K562 (cell line): ENCODE measurements at regions not wholly inside any gene's neighbourhood (a gene's known extent, or its start where the extent isn't known, plus 50 kb on each side); places are given as distances from the start of the nearest gene placed in this dataset.

Experiments
- ATAC-seq: fragments of 200-7000 bp; cut with Tn5 transposase; 3 replicates; pipeline ENCODE4 v1.9.1; 2020; ENCODE audit warnings: moderate library complexity
- BruUV-seq: library from RNA; stranded (reverse); fragments of 400-500 nt; replicated peaks from 2 replicates; lab custom pipeline; 2021; lab: Mats Ljungman, UMichigan
- CTCF ChIA-PET: fragments of 300-600 bp; formaldehyde crosslinking; extraction: SDS; loops from one replicate; lab custom pipeline; 2021; ENCODE audit warnings: low intra/inter-chr PET ratio; lab: Yijun Ruan, JAX
- POLR2A ChIA-PET: fragments of 300-600, 350-650 bp; sonication (Branson Sonifier 250); formaldehyde crosslinking; extraction: SDS; loops from one replicate; lab custom pipeline; 2021; ENCODE audit warnings: antibody characterized with exemption, inconsistent platforms; lab: Yijun Ruan, JAX
- DNase-seq, 4 experiments: peaks; one replicate each; pipeline versions ENCODE4 v3.0.0 to v3.0.0-alpha.2; 2011 to 2018; ENCODE audit warnings: low spot score in 3 of 4, mixed read lengths in 3 of 4; ENCODE audit errors: extremely low read depth in 1 of 4
- FAIRE-seq: peaks from 2 replicates; lab custom pipeline; 2011; peaks lifted over from hg19 to GRCh38; lab: Jason Lieb, UNC
- H2AFZ ChIP-seq: 2 replicates; pipeline ENCODE4 v1.6.0; 2011; ENCODE audit warnings: low read depth, low read length, control low read depth, inconsistent platforms
- H3K27ac ChIP-seq: fragments of 200-600 bp; 3 replicates; pipeline ENCODE4 v1.8.0; 2011; ENCODE audit warnings: low read depth, mild to moderate bottlenecking, control low read depth, inconsistent platforms, low read length, moderate library complexity, mixed read lengths; ENCODE audit errors: extremely low read depth
- H3K27me3 ChIP-seq, 2 experiments: fragments of 300-600 bp in 1 of 2; 2 replicates in 1 of 2; 3 replicates in 1 of 2; pipeline versions ENCODE4 v1.6.0 to v1.8.0; 2011; ENCODE audit warnings: inconsistent platforms in 2 of 2, low read length in 2 of 2, mild to moderate bottlenecking in 1 of 2, mixed read lengths in 1 of 2, moderate library complexity in 1 of 2; ENCODE audit not compliant: control insufficient read depth in 2 of 2, insufficient read depth in 2 of 2
- H3K36me3 ChIP-seq: fragments of 300-600 bp; 3 replicates; pipeline ENCODE4 v1.8.0; 2011; ENCODE audit warnings: mild to moderate bottlenecking, low read length, inconsistent platforms; ENCODE audit not compliant: control insufficient read depth, insufficient read depth
- H3K4me1 ChIP-seq, 2 experiments: fragments of 200-600 bp in 1 of 2; replicated peaks in 1 of 2; 2 replicates in 1 of 2; 3 replicates in 1 of 2; pipeline versions ENCODE4 v1.5.1 to v1.8.0; 2011; ENCODE audit warnings: inconsistent platforms in 2 of 2, low read length in 2 of 2, mild to moderate bottlenecking in 1 of 2, mixed read lengths in 1 of 2, moderate library complexity in 1 of 2; ENCODE audit not compliant: control insufficient read depth in 2 of 2, insufficient read depth in 2 of 2
- H3K4me2 ChIP-seq: 2 replicates; pipeline ENCODE4 v1.6.1; 2011; ENCODE audit warnings: low read length, control low read depth, inconsistent platforms, mixed read lengths; ENCODE audit not compliant: insufficient read depth
- H3K4me3 ChIP-seq: fragments of 200-600 bp; sonication (generic), shearing (Covaris generic); 2 replicates; pipeline ENCODE4 v1.5.1; 2016; ENCODE audit warnings: control low read depth, inconsistent platforms
- H3K79me2 ChIP-seq: fragments of 200-600 bp; 3 replicates; pipeline ENCODE4 v1.8.0; 2011; ENCODE audit warnings: low read length, inconsistent platforms; ENCODE audit not compliant: control insufficient read depth, insufficient read depth
- H3K9ac ChIP-seq, 2 experiments: 2 replicates each; pipeline versions ENCODE4 v1.6.0 to v1.6.1; 2011; ENCODE audit warnings: low read depth in 2 of 2, low read length in 2 of 2, control low read depth in 1 of 2, inconsistent platforms in 1 of 2, mild to moderate bottlenecking in 1 of 2, mixed read lengths in 1 of 2; ENCODE audit not compliant: insufficient read depth in 1 of 2
- H3K9me1 ChIP-seq: one replicate; pipeline ENCODE4 v1.6.0; 2011; ENCODE audit warnings: inconsistent platforms, mild to moderate bottlenecking, low read length, moderate library complexity; ENCODE audit not compliant: control insufficient read depth, insufficient read depth
- H3K9me3 ChIP-seq: replicated peaks from 2 replicates; pipeline ENCODE4 v1.5.1; 2011; ENCODE audit warnings: low read depth, low read length, inconsistent platforms; ENCODE audit not compliant: control insufficient read depth, insufficient read depth
- H4K20me1 ChIP-seq: replicated peaks from 2 replicates; pipeline ENCODE4 v1.6.1; 2011; ENCODE audit warnings: low read length, inconsistent platforms, mixed read lengths; ENCODE audit not compliant: control insufficient read depth, insufficient read depth
- CBX8 ChIP-seq: fragments of 200-600 bp; sonication (generic); IDR thresholded peaks from 2 replicates; pipeline ENCODE4 v1.6.1; 2012; ENCODE audit warnings: borderline replicate concordance, mixed run types, low read depth, mild to moderate bottlenecking, moderate library complexity, mixed read lengths, low read length, control low read depth, inconsistent platforms; ENCODE audit not compliant: poor library complexity, severe bottlenecking; ENCODE audit errors: extremely low read depth
- HDAC3 ChIP-seq: fragments of 450-650 bp; IDR thresholded peaks from 2 replicates; pipeline ENCODE4 v1.6.1; 2018; ENCODE audit warnings: borderline replicate concordance, mild to moderate bottlenecking, moderate library complexity; ENCODE audit not compliant: partially characterized antibody
- NR2C1 ChIP-seq, 2 experiments: fragments of 450-650 bp; IDR thresholded peaks; 2 replicates each; pipeline ENCODE4 v1.6.1; 2017; ENCODE audit warnings: mild to moderate bottlenecking in 2 of 2, antibody characterized with exemption in 1 of 2, inconsistent platforms in 1 of 2, missing compliant biosample characterization in 1 of 2, missing genetic modification characterization in 1 of 2
- PML ChIP-seq: IDR thresholded peaks from 2 replicates; pipeline ENCODE4 v1.6.1; 2012; ENCODE audit warnings: low read length, inconsistent platforms
- SRSF9 ChIP-seq: fragments of 200-400 bp; formaldehyde crosslinking; IDR thresholded peaks from 2 replicates; pipeline ENCODE4 v1.6.1; 2017; ENCODE audit warnings: low read depth, low read length, borderline replicate concordance
- ZFPM2 ChIP-seq: fragments of 250-450 bp; sonication (Bioruptor Pico); IDR thresholded peaks from 2 replicates; pipeline ENCODE4 v1.5.1; 2022; ENCODE audit warnings: mild to moderate bottlenecking
- ZNF146 ChIP-seq: IDR thresholded peaks from one replicate; pipeline ENCODE4 v1.6.1; 2018; ENCODE audit warnings: missing compliant biosample characterization; ENCODE audit not compliant: unreplicated experiment
- ZNF445 ChIP-seq: fragments of 250-450 bp; sonication (Bioruptor Pico); IDR thresholded peaks from 2 replicates; pipeline ENCODE4 v1.4.0; 2020; ENCODE audit warnings: low read depth, mild to moderate bottlenecking, moderate library complexity
- ZNF695 ChIP-seq: fragments of 450-650 bp; formaldehyde crosslinking; IDR thresholded peaks from 2 replicates; pipeline ENCODE4 v1.4.0; 2020; ENCODE audit warnings: mild to moderate bottlenecking, moderate library complexity
- WGBS: fragments of 100-300 bp; shearing (Covaris generic); methylation state at CpG from one replicate; pipeline ENCODE4 v1.1.6; 2016; ENCODE audit warnings: low coverage, mixed read lengths; ENCODE audit not compliant: insufficient coverage; ENCODE audit errors: missing lambda C conversion rate; 5-methylcytosine and 5-hydroxymethylcytosine counted together
- in situ Hi-C: fragments of 300-500 bp; cut with MboI; formaldehyde crosslinking; loops from 4 replicates; pipeline ENCODE4 v1.15.0; 2018; ENCODE audit warnings: inconsistent platforms, mixed read lengths
- intact Hi-C: fragments of 100-400 bp; cut with micrococcal nuclease; formaldehyde crosslinking; loops from 2 replicates; pipeline ENCODE4 v1.14.2; 2022
- TF ChIP-seq, protein P1 (sequence below): fragments of 250-450 bp; sonication (Bioruptor Pico); IDR thresholded peaks from 2 replicates; pipeline ENCODE4 v1.6.1; 2021; ENCODE audit warnings: mild to moderate bottlenecking
- TF ChIP-seq, protein P2 (sequence below): sonication (generic); formaldehyde crosslinking; IDR thresholded peaks from 2 replicates; pipeline ENCODE4 v1.8.1; 2023; ENCODE audit warnings: mild to moderate bottlenecking, missing genetic modification reagents
- TF ChIP-seq, protein P3 (sequence below): fragments of 250-450 bp; sonication (Bioruptor Pico); IDR thresholded peaks from 2 replicates; pipeline ENCODE4 v1.8.0; 2022; ENCODE audit warnings: inconsistent platforms

DNA sequence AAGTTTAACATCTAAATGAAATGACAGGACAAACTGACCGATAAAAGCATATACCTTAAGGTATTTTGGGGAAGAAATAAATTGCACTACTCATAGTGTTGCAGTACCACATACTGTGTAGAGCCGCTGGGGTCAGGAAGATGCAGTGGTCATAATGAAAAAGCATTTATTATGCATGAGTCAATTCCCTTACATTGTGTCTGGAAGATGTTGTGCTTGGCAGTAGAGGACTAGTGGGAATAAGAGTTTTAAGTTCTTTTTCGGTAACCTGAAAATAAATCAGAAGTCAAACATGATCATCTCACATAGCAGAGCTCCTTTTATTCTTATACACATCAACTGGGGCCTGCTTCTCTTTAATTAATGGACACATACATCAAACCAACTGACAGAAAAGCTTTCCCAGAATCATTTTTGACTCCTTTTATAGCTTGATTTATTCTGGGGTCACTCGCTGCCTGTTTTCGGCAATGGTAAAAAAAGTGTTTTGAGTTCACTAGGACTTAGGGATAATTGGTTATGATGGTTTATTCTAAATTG, 262.5 kb upstream of the CHD1 start:
- no peaks in the 10 kb centered on the region for H3K9me3 ChIP-seq
- in situ Hi-C loops, result no loop called here
- H3K9me1 ChIP-seq, result no peaks in the 10 kb centered on the region
- no peak for TF ChIP-seq ZNF695 (CRISPR knock-in tag)
- no peak for TF ChIP-seq NR2C1 (IDR thresholded peaks at IDR 0.05)
- TF ChIP-seq NR2C1 (tag; IDR thresholded peaks at IDR 0.05), result no peak
- TF ChIP-seq, protein P1, sequence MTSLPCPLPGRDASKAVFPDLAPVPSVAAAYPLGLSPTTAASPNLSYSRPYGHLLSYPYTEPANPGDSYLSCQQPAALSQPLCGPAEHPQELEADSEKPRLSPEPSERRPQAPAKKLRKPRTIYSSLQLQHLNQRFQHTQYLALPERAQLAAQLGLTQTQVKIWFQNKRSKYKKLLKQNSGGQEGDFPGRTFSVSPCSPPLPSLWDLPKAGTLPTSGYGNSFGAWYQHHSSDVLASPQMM, result no peak
- TF ChIP-seq ZNF445, result no peak
- TF ChIP-seq, all 486 proteins: peak for 0
- Histone ChIP-seq H3K4me1 (no peaks in the 10 kb centered on the region), H3K4me2 (no peak overlapping the region), H3K79me2 (no peaks in the 10 kb centered on the region), H4K20me1 (no peaks in the 10 kb centered on the region), H3K4me3 (no peak overlapping the region), H3K36me3 (no peaks in the 10 kb centered on the region), H2AFZ (no peak overlapping the region), H3K27me3 (no peaks in the 10 kb centered on the region), H3K9ac (no peak overlapping the region), H3K27ac (no peak overlapping the region)
- no peak for ATAC-seq
- intact Hi-C loops, result no loop called here
- no peak for FAIRE-seq
- ChIA-PET CTCF (no interaction called here), POLR2A (no interaction called here)
- BruUV-seq, result no TSS peak
- DNase-seq, result no peak
- WGBS, result 0% methylated on average over 5 of the region's 5 CpGs

DNA sequence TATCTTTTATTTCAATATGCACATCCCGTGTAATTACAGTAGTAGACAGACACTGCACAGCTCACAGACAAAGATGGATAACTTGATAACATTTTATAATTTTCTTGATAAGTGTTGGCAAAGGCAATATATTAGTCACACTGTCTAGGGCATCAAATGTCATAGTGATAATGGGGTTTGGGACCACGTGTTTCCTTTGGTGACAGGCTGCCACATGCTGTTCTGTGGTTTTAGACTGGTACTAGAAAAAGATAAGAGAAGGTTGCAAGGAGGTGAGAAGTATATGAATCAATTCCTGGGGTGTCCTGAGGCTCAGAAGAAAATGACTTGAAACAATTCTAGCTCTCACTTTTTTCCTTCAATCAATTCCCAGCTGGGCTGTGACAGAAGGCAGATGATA, 258.8 kb upstream of the CHD1 start:
- Histone ChIP-seq H3K4me3 (no peak overlapping the region), H3K27me3 (no peaks in the 10 kb centered on the region), H3K4me1 (no peaks in the 10 kb centered on the region), H3K4me2 (no peak overlapping the region), H3K9me1 (no peaks in the 10 kb centered on the region), H4K20me1 (no peaks in the 10 kb centered on the region), H3K27ac (no peak overlapping the region), H3K9me3 (no peaks in the 10 kb centered on the region), H2AFZ (no peak overlapping the region), H3K9ac (no peak overlapping the region), H3K79me2 (no peaks in the 10 kb centered on the region), H3K36me3 (no peaks in the 10 kb centered on the region)
- no peak for FAIRE-seq
- BruUV-seq, result no TSS peak
- intact Hi-C loops, result no loop called here
- ChIA-PET POLR2A (no interaction called here), CTCF (no interaction called here)
- 0% methylated on average over 2 of the region's 2 CpGs for WGBS
- no peak for DNase-seq
- in situ Hi-C loops, result no loop called here
- TF ChIP-seq ZNF146 (CRISPR knock-in tag), result no peak
- no peak for TF ChIP-seq PML
- no peak for TF ChIP-seq SRSF9
- TF ChIP-seq, protein P2, sequence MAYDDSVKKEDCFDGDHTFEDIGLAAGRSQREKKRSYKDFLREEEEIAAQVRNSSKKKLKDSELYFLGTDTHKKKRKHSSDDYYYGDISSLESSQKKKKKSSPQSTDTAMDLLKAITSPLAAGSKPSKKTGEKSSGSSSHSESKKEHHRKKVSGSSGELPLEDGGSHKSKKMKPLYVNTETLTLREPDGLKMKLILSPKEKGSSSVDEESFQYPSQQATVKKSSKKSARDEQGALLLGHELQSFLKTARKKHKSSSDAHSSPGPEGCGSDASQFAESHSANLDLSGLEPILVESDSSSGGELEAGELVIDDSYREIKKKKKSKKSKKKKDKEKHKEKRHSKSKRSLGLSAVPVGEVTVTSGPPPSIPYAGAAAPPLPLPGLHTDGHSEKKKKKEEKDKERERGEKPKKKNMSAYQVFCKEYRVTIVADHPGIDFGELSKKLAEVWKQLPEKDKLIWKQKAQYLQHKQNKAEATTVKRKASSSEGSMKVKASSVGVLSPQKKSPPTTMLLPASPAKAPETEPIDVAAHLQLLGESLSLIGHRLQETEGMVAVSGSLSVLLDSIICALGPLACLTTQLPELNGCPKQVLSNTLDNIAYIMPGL (CRISPR knock-in tag), result no peak
- TF ChIP-seq, protein P3, sequence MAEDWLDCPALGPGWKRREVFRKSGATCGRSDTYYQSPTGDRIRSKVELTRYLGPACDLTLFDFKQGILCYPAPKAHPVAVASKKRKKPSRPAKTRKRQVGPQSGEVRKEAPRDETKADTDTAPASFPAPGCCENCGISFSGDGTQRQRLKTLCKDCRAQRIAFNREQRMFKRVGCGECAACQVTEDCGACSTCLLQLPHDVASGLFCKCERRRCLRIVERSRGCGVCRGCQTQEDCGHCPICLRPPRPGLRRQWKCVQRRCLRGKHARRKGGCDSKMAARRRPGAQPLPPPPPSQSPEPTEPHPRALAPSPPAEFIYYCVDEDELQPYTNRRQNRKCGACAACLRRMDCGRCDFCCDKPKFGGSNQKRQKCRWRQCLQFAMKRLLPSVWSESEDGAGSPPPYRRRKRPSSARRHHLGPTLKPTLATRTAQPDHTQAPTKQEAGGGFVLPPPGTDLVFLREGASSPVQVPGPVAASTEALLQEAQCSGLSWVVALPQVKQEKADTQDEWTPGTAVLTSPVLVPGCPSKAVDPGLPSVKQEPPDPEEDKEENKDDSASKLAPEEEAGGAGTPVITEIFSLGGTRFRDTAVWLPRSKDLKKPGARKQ, result no peak
- TF ChIP-seq CBX8, result no peak
- no peak for TF ChIP-seq HDAC3
- TF ChIP-seq ZFPM2, result no peak
- no peak for ATAC-seq
